GM12878 (cell line): ENCODE measurements at regions not wholly inside any gene's neighbourhood (a gene's known extent, or its start where the extent isn't known, plus 50 kb on each side); places are given as distances from the start of the nearest gene placed in this dataset.

ENCODE experiments used
- ATAC-seq: fragments of 200-7000 bp; cut with Tn5 transposase; 3 replicates; pipeline ENCODE4 v1.9.1; 2020; ENCODE audit warnings: mild to moderate bottlenecking, moderate library complexity
- BruUV-seq: library from RNA; stranded (reverse); fragments of 400-500 nt; replicated peaks from 2 replicates; lab custom pipeline; 2021; lab: Mats Ljungman, UMichigan
- CTCF ChIA-PET: fragments of 300-600 bp; sonication (Branson Sonifier 250); formaldehyde crosslinking; extraction: SDS; loops from one replicate; lab custom pipeline; 2021; ENCODE audit warnings: inconsistent platforms; lab: Yijun Ruan, JAX
- POLR2A ChIA-PET: fragments of 350-600 bp; formaldehyde crosslinking; extraction: SDS; loops from one replicate; lab custom pipeline; 2021; ENCODE audit warnings: inconsistent platforms; lab: Charles Lee
- RAD21 ChIA-PET: fragments of 300-600 bp; sonication (Branson Sonifier 250); formaldehyde crosslinking; loops from one replicate; lab custom pipeline; 2023; ENCODE audit warnings: antibody characterized with exemption; ENCODE audit not compliant: unreplicated experiment; lab: Charles Lee
- SMC1A ChIA-PET: fragments of 300-600 bp; sonication (Branson Sonifier 250); formaldehyde crosslinking; loops from one replicate; lab custom pipeline; 2023; ENCODE audit not compliant: unreplicated experiment, uncharacterized antibody; lab: Charles Lee
- DNase-seq: peaks from one replicate; pipeline ENCODE4 v3.0.0-alpha.2; 2011; ENCODE audit warnings: low read depth, low spot score
- FAIRE-seq: peaks from 3 replicates; lab custom pipeline; 2011; peaks lifted over from hg19 to GRCh38; lab: Jason Lieb, UNC
- H2AFZ ChIP-seq: 2 replicates; pipeline ENCODE4 v1.6.0; 2011; ENCODE audit warnings: low read depth, low read length, control low read depth; ENCODE audit not compliant: control insufficient read depth
- H3K27ac ChIP-seq: 2 replicates; pipeline ENCODE4 v1.5.1; 2011; ENCODE audit warnings: control low read depth; ENCODE audit not compliant: control insufficient read depth, insufficient read depth
- H3K27me3 ChIP-seq, 2 experiments: replicated peaks in 1 of 2; 2 replicates each; pipeline versions ENCODE4 v1.6.0 to v1.6.1; 2011; ENCODE audit warnings: low read length in 1 of 2; ENCODE audit not compliant: control insufficient read depth in 2 of 2, insufficient read depth in 2 of 2
- H3K36me3 ChIP-seq, 2 experiments: 2 replicates each; pipeline ENCODE4 v1.5.1; 2011; ENCODE audit warnings: low read length in 1 of 2; ENCODE audit not compliant: control insufficient read depth in 2 of 2, insufficient read depth in 2 of 2
- H3K4me1 ChIP-seq: 2 replicates; pipeline ENCODE4 v1.6.1; 2011; ENCODE audit warnings: mild to moderate bottlenecking, low read length, moderate library complexity, mixed read lengths; ENCODE audit not compliant: control insufficient read depth, insufficient read depth
- H3K4me2 ChIP-seq: 2 replicates; pipeline ENCODE4 v1.6.0; 2011; ENCODE audit warnings: control low read depth; ENCODE audit not compliant: control insufficient read depth, insufficient read depth
- H3K4me3 ChIP-seq: fragments of 200-600 bp; sonication (generic); 2 replicates; pipeline ENCODE4 v1.5.1; 2016
- H3K79me2 ChIP-seq: 2 replicates; pipeline ENCODE4 v1.6.0; 2011; ENCODE audit warnings: low read length; ENCODE audit not compliant: control insufficient read depth, insufficient read depth
- H3K9ac ChIP-seq: 2 replicates; pipeline ENCODE4 v1.8.0; 2011; ENCODE audit warnings: low read length, control low read depth, mixed read lengths; ENCODE audit not compliant: control insufficient read depth, insufficient read depth
- H3K9me3 ChIP-seq: replicated peaks from 3 replicates; pipeline ENCODE4 v1.5.1; 2011; ENCODE audit warnings: mild to moderate bottlenecking, low read length; ENCODE audit not compliant: control insufficient read depth, insufficient read depth
- H4K20me1 ChIP-seq: 2 replicates; pipeline ENCODE4 v1.6.0; 2011; ENCODE audit not compliant: control insufficient read depth, insufficient read depth
- ETV6 ChIP-seq, 2 experiments: fragments of 450-650 bp in 1 of 2; IDR thresholded peaks in 1 of 2; conservative IDR thresholded peaks in 1 of 2; 2 replicates each; pipeline ENCODE4 v1.6.1; 2014; ENCODE audit warnings: antibody characterized with exemption in 1 of 2, borderline replicate concordance in 1 of 2, low read depth in 1 of 2, mild to moderate bottlenecking in 1 of 2, moderate library complexity in 1 of 2
- KLF5 ChIP-seq: fragments of 450-650 bp; IDR thresholded peaks from 2 replicates; pipeline ENCODE4 v1.6.1; 2014; ENCODE audit warnings: mild to moderate bottlenecking; ENCODE audit not compliant: partially characterized antibody
- RBBP5 ChIP-seq: fragments of 200-600 bp; sonication (generic); conservative IDR thresholded peaks from 2 replicates; pipeline ENCODE4 v1.6.1; 2016
- SMAD5 ChIP-seq: IDR thresholded peaks from 2 replicates; pipeline ENCODE4 v1.6.1; 2016; ENCODE audit warnings: antibody characterized with exemption, low read depth
- WGBS: methylation state at CpG from one replicate; pipeline ENCODE4 v1.1.6; 2016; ENCODE audit warnings: low lambda C conversion rate; ENCODE audit not compliant: insufficient replicate concordance, insufficient coverage; ENCODE audit errors: missing lambda C conversion rate; 5-methylcytosine and 5-hydroxymethylcytosine counted together
- in situ Hi-C: fragments of 300-500 bp; cut with MboI; formaldehyde crosslinking; loops from 9 replicates; pipeline ENCODE4 v1.14.3; 2018; ENCODE audit warnings: mixed read lengths
- intact Hi-C: fragments of 100-400 bp; cut with micrococcal nuclease; formaldehyde crosslinking; loops from one replicate; pipeline ENCODE4 v1.14.2; 2022; ENCODE audit not compliant: unreplicated experiment
- TF ChIP-seq, protein P1 (sequence below): fragments of 450-650 bp; IDR thresholded peaks from 2 replicates; pipeline ENCODE4 v1.6.1; 2016; ENCODE audit warnings: mild to moderate bottlenecking
- TF ChIP-seq, protein P2 (sequence below): fragments of 450-650 bp; IDR thresholded peaks from 2 replicates; pipeline ENCODE4 v1.6.1; 2017; ENCODE audit warnings: low read depth, mild to moderate bottlenecking, moderate library complexity
- TF ChIP-seq, protein P3 (sequence below): fragments of 450-650 bp; IDR thresholded peaks from 2 replicates; pipeline ENCODE4 v1.6.1; 2017; ENCODE audit warnings: mild to moderate bottlenecking, moderate library complexity

DNA sequence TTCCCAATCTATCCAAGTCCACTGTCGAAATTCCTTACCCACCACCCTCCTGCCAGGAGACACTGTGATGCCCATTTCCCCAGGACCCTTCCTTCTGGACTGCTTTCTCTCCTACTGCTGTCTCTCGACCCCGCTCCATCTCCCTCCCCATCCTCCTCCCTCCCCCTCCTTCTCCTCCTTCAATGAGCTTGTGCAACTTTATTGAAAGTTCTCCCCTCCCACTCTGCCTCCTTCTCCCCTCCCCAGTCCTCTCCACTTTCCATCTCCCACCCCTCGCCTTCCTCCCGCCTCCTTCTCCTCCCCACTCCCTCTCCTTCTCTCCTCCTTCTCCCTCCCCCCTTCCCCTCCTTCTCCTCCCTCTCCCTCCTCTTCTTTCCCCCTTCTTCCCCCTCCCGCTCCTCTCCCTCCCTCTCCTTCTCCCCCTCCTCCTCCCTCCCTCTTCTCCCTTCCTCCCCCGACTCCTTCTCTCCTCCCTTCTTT lies 116.6 kb upstream of the FAT1 start:
- FAIRE-seq: no peak
- Histone ChIP-seq H3K9ac (no peak overlapping the region), H3K4me3 (no peak overlapping the region)
- ChIA-PET RAD21 (no interaction called here), SMC1A (no interaction called here), CTCF (no interaction called here), POLR2A (no interaction called here)
- no TSS peak for BruUV-seq
- no peak for TF ChIP-seq RBBP5
- TF ChIP-seq, all 136 proteins: peak for 0
- no peak overlapping the region for H3K27ac ChIP-seq
- H3K27me3 ChIP-seq: no peaks in the 10 kb centered on the region
- no peaks in the 10 kb centered on the region for H3K4me1 ChIP-seq
- 0% methylated on average over 1 of the region's 7 CpGs for WGBS
- no peak for DNase-seq
- no peak overlapping the region for H3K4me2 ChIP-seq
- no peaks in the 10 kb centered on the region for H3K36me3 ChIP-seq
- no peak for ATAC-seq
- intact Hi-C loops: no loop called here
- in situ Hi-C loops: no loop called here
- no peak overlapping the region for H2AFZ ChIP-seq
- no peaks in the 10 kb centered on the region for H4K20me1 ChIP-seq
- no peaks in the 10 kb centered on the region for H3K79me2 ChIP-seq
- H3K9me3 ChIP-seq: no peaks in the 10 kb centered on the region

DNA sequence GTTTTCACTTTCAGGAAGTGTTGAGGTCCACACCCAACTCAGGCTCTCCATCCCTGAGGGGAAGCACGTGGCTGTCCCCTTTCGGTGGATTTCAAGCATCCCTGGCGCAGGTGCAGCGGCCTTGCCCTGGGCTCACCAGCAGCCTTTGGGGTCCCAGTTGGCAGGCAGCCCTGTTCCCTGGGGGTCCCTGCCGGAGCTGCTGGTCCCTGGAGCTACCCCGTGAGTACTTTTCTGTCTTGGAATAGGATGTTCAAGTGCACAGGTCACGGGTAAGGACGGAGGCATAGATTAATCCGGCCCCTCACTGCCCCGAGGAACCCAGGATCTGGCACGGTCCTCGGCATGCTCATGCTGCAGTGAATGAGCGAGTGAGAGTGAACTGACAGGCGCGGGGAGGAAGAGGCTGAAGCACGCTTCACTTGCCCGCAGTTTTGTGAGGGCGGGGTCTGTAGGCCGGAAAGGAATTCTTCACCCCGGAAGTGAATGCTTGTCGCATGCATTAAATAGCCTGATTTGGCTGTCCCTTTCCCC lies 117.2 kb upstream of the FAT1 start:
- FAIRE-seq (no peak), ATAC-seq (no peak), DNase-seq (no peak)
- Histone ChIP-seq H2AFZ (no peak overlapping the region), H3K9me3 (no peaks in the 10 kb centered on the region), H3K4me1 (no peaks in the 10 kb centered on the region), H3K79me2 (no peaks in the 10 kb centered on the region), H3K4me3 (no peak overlapping the region), H3K9ac (no peak overlapping the region), H3K4me2 (no peak overlapping the region), H3K27me3 (no peaks in the 10 kb centered on the region), H4K20me1 (no peaks in the 10 kb centered on the region), H3K36me3 (no peaks in the 10 kb centered on the region), H3K27ac (no peak overlapping the region)
- ChIA-PET RAD21 (no interaction called here), CTCF (no interaction called here), SMC1A (no interaction called here), POLR2A (no interaction called here)
- WGBS: 58% methylated on average over 21 of the region's 21 CpGs
- intact Hi-C loops: no loop called here
- TF ChIP-seq, protein P1, sequence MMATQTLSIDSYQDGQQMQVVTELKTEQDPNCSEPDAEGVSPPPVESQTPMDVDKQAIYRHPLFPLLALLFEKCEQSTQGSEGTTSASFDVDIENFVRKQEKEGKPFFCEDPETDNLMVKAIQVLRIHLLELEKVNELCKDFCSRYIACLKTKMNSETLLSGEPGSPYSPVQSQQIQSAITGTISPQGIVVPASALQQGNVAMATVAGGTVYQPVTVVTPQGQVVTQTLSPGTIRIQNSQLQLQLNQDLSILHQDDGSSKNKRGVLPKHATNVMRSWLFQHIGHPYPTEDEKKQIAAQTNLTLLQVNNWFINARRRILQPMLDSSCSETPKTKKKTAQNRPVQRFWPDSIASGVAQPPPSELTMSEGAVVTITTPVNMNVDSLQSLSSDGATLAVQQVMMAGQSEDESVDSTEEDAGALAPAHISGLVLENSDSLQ: no peak
- TF ChIP-seq ETV6 (conservative IDR thresholded peaks at IDR 0.05 in 1 of 2, IDR thresholded peaks at IDR 0.05 in 1 of 2; ENCODE audit: borderline replicate concordance in 1 of 2, low read depth in 1 of 2) (no peak), SMAD5 (no peak), KLF5 (no peak)
- TF ChIP-seq, protein P2, sequence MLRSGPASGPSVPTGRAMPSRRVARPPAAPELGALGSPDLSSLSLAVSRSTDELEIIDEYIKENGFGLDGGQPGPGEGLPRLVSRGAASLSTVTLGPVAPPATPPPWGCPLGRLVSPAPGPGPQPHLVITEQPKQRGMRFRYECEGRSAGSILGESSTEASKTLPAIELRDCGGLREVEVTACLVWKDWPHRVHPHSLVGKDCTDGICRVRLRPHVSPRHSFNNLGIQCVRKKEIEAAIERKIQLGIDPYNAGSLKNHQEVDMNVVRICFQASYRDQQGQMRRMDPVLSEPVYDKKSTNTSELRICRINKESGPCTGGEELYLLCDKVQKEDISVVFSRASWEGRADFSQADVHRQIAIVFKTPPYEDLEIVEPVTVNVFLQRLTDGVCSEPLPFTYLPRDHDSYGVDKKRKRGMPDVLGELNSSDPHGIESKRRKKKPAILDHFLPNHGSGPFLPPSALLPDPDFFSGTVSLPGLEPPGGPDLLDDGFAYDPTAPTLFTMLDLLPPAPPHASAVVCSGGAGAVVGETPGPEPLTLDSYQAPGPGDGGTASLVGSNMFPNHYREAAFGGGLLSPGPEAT: no peak
- TF ChIP-seq, protein P3, sequence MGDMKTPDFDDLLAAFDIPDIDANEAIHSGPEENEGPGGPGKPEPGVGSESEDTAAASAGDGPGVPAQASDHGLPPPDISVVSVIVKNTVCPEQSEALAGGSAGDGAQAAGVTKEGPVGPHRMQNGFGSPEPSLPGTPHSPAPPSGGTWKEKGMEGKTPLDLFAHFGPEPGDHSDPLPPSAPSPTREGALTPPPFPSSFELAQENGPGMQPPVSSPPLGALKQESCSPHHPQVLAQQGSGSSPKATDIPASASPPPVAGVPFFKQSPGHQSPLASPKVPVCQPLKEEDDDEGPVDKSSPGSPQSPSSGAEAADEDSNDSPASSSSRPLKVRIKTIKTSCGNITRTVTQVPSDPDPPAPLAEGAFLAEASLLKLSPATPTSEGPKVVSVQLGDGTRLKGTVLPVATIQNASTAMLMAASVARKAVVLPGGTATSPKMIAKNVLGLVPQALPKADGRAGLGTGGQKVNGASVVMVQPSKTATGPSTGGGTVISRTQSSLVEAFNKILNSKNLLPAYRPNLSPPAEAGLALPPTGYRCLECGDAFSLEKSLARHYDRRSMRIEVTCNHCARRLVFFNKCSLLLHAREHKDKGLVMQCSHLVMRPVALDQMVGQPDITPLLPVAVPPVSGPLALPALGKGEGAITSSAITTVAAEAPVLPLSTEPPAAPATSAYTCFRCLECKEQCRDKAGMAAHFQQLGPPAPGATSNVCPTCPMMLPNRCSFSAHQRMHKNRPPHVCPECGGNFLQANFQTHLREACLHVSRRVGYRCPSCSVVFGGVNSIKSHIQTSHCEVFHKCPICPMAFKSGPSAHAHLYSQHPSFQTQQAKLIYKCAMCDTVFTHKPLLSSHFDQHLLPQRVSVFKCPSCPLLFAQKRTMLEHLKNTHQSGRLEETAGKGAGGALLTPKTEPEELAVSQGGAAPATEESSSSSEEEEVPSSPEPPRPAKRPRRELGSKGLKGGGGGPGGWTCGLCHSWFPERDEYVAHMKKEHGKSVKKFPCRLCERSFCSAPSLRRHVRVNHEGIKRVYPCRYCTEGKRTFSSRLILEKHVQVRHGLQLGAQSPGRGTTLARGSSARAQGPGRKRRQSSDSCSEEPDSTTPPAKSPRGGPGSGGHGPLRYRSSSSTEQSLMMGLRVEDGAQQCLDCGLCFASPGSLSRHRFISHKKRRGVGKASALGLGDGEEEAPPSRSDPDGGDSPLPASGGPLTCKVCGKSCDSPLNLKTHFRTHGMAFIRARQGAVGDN: no peak
- BruUV-seq: no TSS peak
- in situ Hi-C loops: no loop called here
